ENCODE measurements at regions not wholly inside any gene's neighbourhood (a gene's known extent, or its start where the extent isn't known, plus 50 kb on each side); places are given as distances from the start of the nearest gene placed in this dataset.
"Not testable (repeated sequence)": the region's sequence is repeated elsewhere in the genome, so short reads cannot be mapped to it uniquely, and the experiment has no call there.

- TF ChIP-seq POLR2A (IDR thresholded peaks at IDR 0.05) (no peak), EP300 (IDR thresholded peaks at IDR 0.05) (no peak), POLR2AphosphoS5 (IDR thresholded peaks at IDR 0.05) (no peak), CTCF (IDR thresholded peaks at IDR 0.05) (no peak)
- Histone ChIP-seq H3K27me3 (no peaks in the 10 kb centered on the region), H3K36me3 (no peaks in the 10 kb centered on the region), H3K9me3 (no peaks in the 10 kb centered on the region), H3K4me3 (no peak overlapping the region), H3K27ac (no peak overlapping the region), H3K4me1 (peaks cover 0 to 12% (median 8%) of the 10 kb centered on the region in 4 donors)
- intact Hi-C loops (cut with DNase I), result no loop called here
- no peak for DNase-seq
- 57 to 69% methylated on average over 1 of the region's 1 CpG for WGBS, 2 donors
Observed at GRCh38 chr4:174389439-174389838, 105.7 kb downstream of the CEP44 start.

DNA sequence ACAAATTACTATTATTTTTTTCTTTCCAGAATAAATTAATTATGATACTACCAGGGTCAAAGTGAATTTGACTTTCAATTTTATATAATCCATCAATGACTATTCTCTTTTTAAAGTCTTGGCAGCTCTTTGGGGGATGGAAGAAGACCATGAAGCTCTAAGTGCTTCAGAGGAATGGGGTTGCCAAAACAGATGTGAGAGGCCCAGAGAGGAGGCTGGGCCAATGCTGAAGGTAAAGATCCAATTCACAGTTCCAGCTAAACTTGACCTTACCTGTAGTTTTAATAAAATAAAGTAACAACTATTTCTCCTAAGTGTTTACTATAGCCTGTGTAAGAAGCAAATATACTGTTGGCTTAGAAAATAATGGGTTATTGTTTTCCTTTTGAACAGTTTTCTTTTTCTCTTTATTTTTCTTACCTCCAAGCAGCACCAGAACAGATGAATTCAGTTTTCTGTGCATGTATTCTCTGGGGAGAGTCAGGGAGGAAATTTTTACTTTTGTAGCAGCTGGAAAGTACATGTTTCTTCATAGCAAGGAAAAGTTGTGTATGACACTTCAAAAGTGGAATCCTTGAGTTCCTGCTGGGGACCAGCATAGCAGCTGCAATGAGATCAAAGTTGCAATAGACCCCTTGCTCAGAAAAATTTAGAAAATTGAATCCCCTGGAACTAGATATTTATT, 104.9 kb downstream of the CEP44 start:
- Histone ChIP-seq H3K27ac (no peak overlapping the region), H3K4me3 (no peak overlapping the region), H3K4me1 (peaks cover 0 to 12% (median 8%) of the 10 kb centered on the region in 4 donors), H3K36me3 (no peaks in the 10 kb centered on the region), H3K9me3 (no peaks in the 10 kb centered on the region), H3K27me3 (no peaks in the 10 kb centered on the region)
- no peak for TF ChIP-seq POLR2A (IDR thresholded peaks at IDR 0.05)
- TF ChIP-seq CTCF (IDR thresholded peaks at IDR 0.05), result no peak
- no peak for TF ChIP-seq EP300 (IDR thresholded peaks at IDR 0.05)
- TF ChIP-seq POLR2AphosphoS5 (IDR thresholded peaks at IDR 0.05), result no peak
- DNase-seq, result no peak
- intact Hi-C loops (cut with DNase I), result no loop called here

- peaks cover 0 to 12% (median 8%) of the 10 kb centered on the region in 4 donors for H3K4me1 ChIP-seq
- intact Hi-C loops (cut with DNase I), result no loop called here
- WGBS, 2 donors, result 83 to 88% methylated on average over 3 of the region's 3 CpGs
- H3K27ac ChIP-seq, result no peak overlapping the region
- no peaks in the 10 kb centered on the region for H3K27me3 ChIP-seq
- TF ChIP-seq POLR2A (IDR thresholded peaks at IDR 0.05) (no peak), CTCF (IDR thresholded peaks at IDR 0.05) (no peak), EP300 (IDR thresholded peaks at IDR 0.05) (no peak), POLR2AphosphoS5 (IDR thresholded peaks at IDR 0.05) (no peak)
- no peaks in the 10 kb centered on the region for H3K9me3 ChIP-seq
- DNase-seq, result no peak
- no peaks in the 10 kb centered on the region for H3K36me3 ChIP-seq
- no peak overlapping the region for H3K4me3 ChIP-seq
Observed at GRCh38 chr4:174387721-174388120, 104.0 kb downstream of the CEP44 start.

GRCh38 chr4:174387143-174387542, 103.4 kb downstream of the CEP44 start:
- DNase-seq, result no peak
- Histone ChIP-seq H3K4me3 (no peak overlapping the region), H3K4me1 (peaks cover 0 to 12% (median 8%) of the 10 kb centered on the region in 4 donors), H3K27ac (no peak overlapping the region), H3K9me3 (no peaks in the 10 kb centered on the region), H3K27me3 (no peaks in the 10 kb centered on the region), H3K36me3 (no peaks in the 10 kb centered on the region)
- intact Hi-C loops (cut with DNase I), result no loop called here
- no peak for TF ChIP-seq POLR2A (IDR thresholded peaks at IDR 0.05)
- no peak for TF ChIP-seq POLR2AphosphoS5 (IDR thresholded peaks at IDR 0.05)
- TF ChIP-seq CTCF (IDR thresholded peaks at IDR 0.05), result no peak
- TF ChIP-seq EP300 (IDR thresholded peaks at IDR 0.05), result no peak
- 61 to 81% methylated on average over 2 of the region's 2 CpGs for WGBS, 2 donors

GRCh38 chr4:174383783-174384182, 100.1 kb downstream of the CEP44 start:
- no peak for DNase-seq
- no peak overlapping the region for H3K4me3 ChIP-seq
- intact Hi-C loops (cut with DNase I), result no loop called here
- WGBS, 2 donors, result 71 to 86% methylated on average over 6 of the region's 6 CpGs
- H3K27me3 ChIP-seq, result no peaks in the 10 kb centered on the region
- TF ChIP-seq EP300 (IDR thresholded peaks at IDR 0.05) (no peak), POLR2AphosphoS5 (IDR thresholded peaks at IDR 0.05) (no peak), CTCF (IDR thresholded peaks at IDR 0.05) (no peak), POLR2A (IDR thresholded peaks at IDR 0.05) (no peak)
- peaks cover 0 to 12% (median 8%) of the 10 kb centered on the region in 4 donors for H3K4me1 ChIP-seq
- H3K9me3 ChIP-seq, result no peaks in the 10 kb centered on the region
- no peak overlapping the region for H3K27ac ChIP-seq
- no peaks in the 10 kb centered on the region for H3K36me3 ChIP-seq

GRCh38 chr4:174382938-174383605, 99.4 kb downstream of the CEP44 start:
- 13 to 25% methylated on average over 6 of the region's 6 CpGs for WGBS, 2 donors
- H3K27me3 ChIP-seq; H3K27ac ChIP-seq; intact Hi-C loops (cut with DNase I); DNase-seq; H3K36me3 ChIP-seq; H3K9me3 ChIP-seq; H3K4me3 ChIP-seq: not testable (repeated sequence)
- peaks cover 0 to 12% (median 8%) of the 10 kb centered on the region in 4 donors for H3K4me1 ChIP-seq

Measured in sigmoid colon (tissue), 6 donors.